Hepatocyte (in vitro differentiated cells): ENCODE measurements at regions not wholly inside any gene's neighbourhood (a gene's known extent, or its start where the extent isn't known, plus 50 kb on each side); places are given as distances from the start of the nearest gene placed in this dataset.

Experiments
- DNase-seq: peaks from one replicate; pipeline ENCODE4 v3.0.0-alpha.2; 2016; ENCODE audit warnings: low spot score
- H2AFZ ChIP-seq: fragments of 200-600 bp; sonication (generic); 2 replicates; pipeline ENCODE4 v1.6.0; 2016; ENCODE audit warnings: antibody characterized with exemption, mild to moderate bottlenecking
- H3K27ac ChIP-seq: fragments of 200-600 bp; sonication (generic); 2 replicates; pipeline ENCODE4 v1.5.1; 2016; ENCODE audit warnings: mild to moderate bottlenecking
- H3K27me3 ChIP-seq: fragments of 200-600 bp; sonication (generic); 2 replicates; pipeline ENCODE4 v1.6.1; 2016
- H3K36me3 ChIP-seq: fragments of 200-600 bp; sonication (generic); replicated peaks from 2 replicates; pipeline ENCODE4 v1.5.1; 2016; ENCODE audit warnings: low read depth; ENCODE audit not compliant: insufficient read depth
- H3K4me1 ChIP-seq: fragments of 200-600 bp; sonication (generic); 2 replicates; pipeline ENCODE4 v1.5.1; 2016; ENCODE audit warnings: mild to moderate bottlenecking, moderate library complexity; ENCODE audit not compliant: insufficient read depth
- H3K4me2 ChIP-seq: fragments of 200-600 bp; sonication (generic); 2 replicates; pipeline ENCODE4 v1.6.0; 2016
- H3K4me3 ChIP-seq: fragments of 200-600 bp; sonication (generic); 2 replicates; pipeline ENCODE4 v1.5.1; 2016; ENCODE audit warnings: mild to moderate bottlenecking
- H3K79me2 ChIP-seq: fragments of 200-600 bp; sonication (generic); 2 replicates; pipeline ENCODE4 v1.6.0; 2017; ENCODE audit warnings: mild to moderate bottlenecking
- H3K9me2 ChIP-seq: fragments of 200-600 bp; sonication (generic); replicated peaks from 2 replicates; pipeline ENCODE4 v1.6.0; 2017; ENCODE audit warnings: mild to moderate bottlenecking; ENCODE audit not compliant: insufficient read depth
- H3K9me3 ChIP-seq: fragments of 200-600 bp; sonication (generic); 2 replicates; pipeline ENCODE4 v1.5.1; 2016; ENCODE audit warnings: low read depth, mild to moderate bottlenecking
- H4K20me1 ChIP-seq: fragments of 200-600 bp; sonication (generic); 2 replicates; pipeline ENCODE4 v1.6.0; 2016; ENCODE audit warnings: mild to moderate bottlenecking; ENCODE audit not compliant: insufficient read depth, poor library complexity, severe bottlenecking
- EZH2 ChIP-seq: fragments of 200-600 bp; sonication (generic); IDR thresholded peaks from 2 replicates; pipeline ENCODE4 v1.6.1; 2016; ENCODE audit warnings: antibody characterized with exemption, mild to moderate bottlenecking, borderline replicate concordance
- EZH2phosphoT487 ChIP-seq: fragments of 200-600 bp; sonication (generic); IDR thresholded peaks from one replicate; pipeline ENCODE4 v1.6.1; 2018; ENCODE audit warnings: antibody characterized with exemption, mild to moderate bottlenecking, low read depth, moderate library complexity; ENCODE audit not compliant: unreplicated experiment, severe bottlenecking
- WGBS: methylation state at CpG from one replicate; pipeline ENCODE4 v1.1.6; 2016; ENCODE audit warnings: low lambda C conversion rate; ENCODE audit errors: missing lambda C conversion rate; 5-methylcytosine and 5-hydroxymethylcytosine counted together
- TF ChIP-seq, protein P1 (sequence below): fragments of 200-600 bp; sonication (generic); IDR thresholded peaks from 2 replicates; pipeline ENCODE4 v1.5.1; 2016; ENCODE audit warnings: antibody characterized with exemption, mild to moderate bottlenecking; ENCODE audit not compliant: poor library complexity

DNA sequence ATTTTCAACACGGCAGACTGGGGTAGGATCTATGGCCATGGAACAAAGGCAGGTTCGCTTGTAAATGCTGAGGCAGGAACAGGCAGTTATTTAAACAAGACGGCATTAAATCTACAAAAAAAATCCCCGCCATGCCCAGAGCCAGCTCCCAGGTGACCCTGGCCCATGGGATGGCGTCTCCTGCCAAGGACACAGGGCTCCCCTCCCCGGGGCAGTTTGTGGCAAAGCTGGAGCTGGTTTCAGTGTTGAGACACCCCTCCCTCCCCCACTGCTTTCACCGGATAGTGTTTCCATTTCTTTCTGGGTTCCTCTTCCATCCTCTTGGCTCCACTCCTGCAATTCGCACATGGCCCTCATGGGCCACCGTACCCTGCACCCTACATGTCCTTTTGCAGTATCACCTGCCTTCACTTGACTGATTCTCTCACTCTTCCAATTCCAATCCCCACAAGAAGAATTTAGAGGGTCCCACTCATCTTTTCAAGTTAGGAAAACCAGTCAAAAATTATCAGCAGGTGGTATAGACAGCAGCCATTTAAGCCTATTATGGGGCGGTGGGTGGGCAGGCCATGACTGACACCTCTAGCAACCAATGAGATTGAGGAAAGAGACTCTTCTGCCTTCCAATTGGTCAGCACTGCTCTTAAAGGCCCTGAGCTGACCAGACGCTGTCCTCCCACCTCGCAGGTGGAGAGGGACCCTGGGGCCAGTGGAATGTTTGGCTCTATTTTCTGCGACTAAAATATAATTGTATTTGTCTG is 52.0 kb downstream of the OLIG1 start:
- 82% methylated on average over 13 of the region's 13 CpGs for WGBS
- Histone ChIP-seq H3K27ac (no peak overlapping the region), H3K27me3 (peaks cover 9% of the 10 kb centered on the region), H3K4me2 (no peak overlapping the region), H3K4me3 (no peak overlapping the region), H2AFZ (no peak overlapping the region), H3K9me3 (no peaks in the 10 kb centered on the region), H3K4me1 (no peaks in the 10 kb centered on the region), H3K79me2 (no peaks in the 10 kb centered on the region), H3K9me2 (no peaks in the 10 kb centered on the region), H4K20me1 (no peaks in the 10 kb centered on the region), H3K36me3 (no peaks in the 10 kb centered on the region)
- no peak for DNase-seq
- TF ChIP-seq EZH2 (no peak), EZH2phosphoT487 (no peak)
- TF ChIP-seq, protein P1, sequence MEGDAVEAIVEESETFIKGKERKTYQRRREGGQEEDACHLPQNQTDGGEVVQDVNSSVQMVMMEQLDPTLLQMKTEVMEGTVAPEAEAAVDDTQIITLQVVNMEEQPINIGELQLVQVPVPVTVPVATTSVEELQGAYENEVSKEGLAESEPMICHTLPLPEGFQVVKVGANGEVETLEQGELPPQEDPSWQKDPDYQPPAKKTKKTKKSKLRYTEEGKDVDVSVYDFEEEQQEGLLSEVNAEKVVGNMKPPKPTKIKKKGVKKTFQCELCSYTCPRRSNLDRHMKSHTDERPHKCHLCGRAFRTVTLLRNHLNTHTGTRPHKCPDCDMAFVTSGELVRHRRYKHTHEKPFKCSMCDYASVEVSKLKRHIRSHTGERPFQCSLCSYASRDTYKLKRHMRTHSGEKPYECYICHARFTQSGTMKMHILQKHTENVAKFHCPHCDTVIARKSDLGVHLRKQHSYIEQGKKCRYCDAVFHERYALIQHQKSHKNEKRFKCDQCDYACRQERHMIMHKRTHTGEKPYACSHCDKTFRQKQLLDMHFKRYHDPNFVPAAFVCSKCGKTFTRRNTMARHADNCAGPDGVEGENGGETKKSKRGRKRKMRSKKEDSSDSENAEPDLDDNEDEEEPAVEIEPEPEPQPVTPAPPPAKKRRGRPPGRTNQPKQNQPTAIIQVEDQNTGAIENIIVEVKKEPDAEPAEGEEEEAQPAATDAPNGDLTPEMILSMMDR = no peak

DNA sequence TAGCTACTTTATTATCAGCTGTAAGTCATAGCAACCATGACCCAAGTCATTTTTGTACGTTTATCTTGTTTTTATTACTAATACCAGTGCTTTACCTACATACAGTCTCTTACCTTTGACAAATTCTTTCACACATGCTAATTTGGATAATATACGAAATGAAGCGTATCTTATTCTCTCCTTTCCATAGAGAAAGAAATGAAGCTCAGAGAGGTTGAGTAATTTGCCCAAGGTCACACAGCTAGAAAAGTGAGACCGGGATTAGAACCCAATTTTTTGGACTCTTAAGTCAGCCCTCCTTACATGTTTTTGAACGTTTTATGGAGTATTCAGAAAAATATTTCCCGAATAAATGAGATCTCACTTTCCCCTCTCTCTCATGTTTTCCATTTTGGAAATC is 52.6 kb downstream of the OLIG1 start:
- Histone ChIP-seq H3K27me3 (peaks cover 9% of the 10 kb centered on the region), H3K79me2 (no peaks in the 10 kb centered on the region), H3K4me2 (no peak overlapping the region), H3K4me3 (no peak overlapping the region), H2AFZ (no peak overlapping the region), H3K9me2 (no peaks in the 10 kb centered on the region), H3K27ac (no peak overlapping the region), H3K36me3 (no peaks in the 10 kb centered on the region), H3K4me1 (no peaks in the 10 kb centered on the region), H3K9me3 (no peaks in the 10 kb centered on the region), H4K20me1 (no peaks in the 10 kb centered on the region)
- WGBS = 93% methylated on average over 6 of the region's 6 CpGs
- TF ChIP-seq EZH2 (no peak), EZH2phosphoT487 (no peak)
- TF ChIP-seq, protein P1 = no peak
- no peak for DNase-seq

DNA sequence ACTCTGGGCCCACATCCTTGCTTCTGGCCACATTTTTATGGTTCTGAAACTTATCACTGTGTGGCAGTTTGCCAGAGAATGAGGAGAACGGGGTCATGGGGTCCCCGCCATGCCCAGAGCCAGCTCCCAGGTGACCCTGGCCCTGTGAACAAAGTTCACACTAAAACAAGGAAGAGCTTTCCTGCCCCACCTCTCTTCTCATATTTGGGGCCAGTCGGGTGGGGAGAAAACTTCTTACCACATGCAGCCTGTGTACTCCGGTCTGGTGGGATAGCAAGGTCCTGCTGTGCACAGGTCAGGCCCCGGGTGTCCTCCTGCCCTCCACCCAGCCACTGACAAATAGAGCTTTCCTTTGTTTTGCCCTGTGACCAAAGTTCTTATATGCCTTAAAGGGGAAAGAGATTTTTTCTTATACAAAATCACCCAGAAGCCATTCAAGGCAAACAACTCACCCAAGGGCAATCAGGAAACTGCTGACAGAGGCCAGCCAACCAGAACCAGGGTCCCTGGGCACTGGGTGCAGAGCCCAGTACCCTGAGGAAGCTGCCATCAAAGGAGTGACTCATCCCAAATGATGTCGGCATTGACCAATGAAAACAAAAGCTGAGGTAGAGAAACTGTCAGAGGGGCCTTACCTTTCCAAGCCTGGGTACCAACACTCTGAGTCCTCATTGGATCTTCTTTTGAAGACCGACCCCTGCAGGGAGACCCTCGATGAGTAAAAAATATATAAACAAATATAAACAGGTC is 53.6 kb downstream of the OLIG1 start:
- no peak for DNase-seq
- no peaks in the 10 kb centered on the region for H3K36me3 ChIP-seq
- WGBS = 74% methylated on average over 8 of the region's 8 CpGs
- H3K9me3 ChIP-seq = no peaks in the 10 kb centered on the region
- no peaks in the 10 kb centered on the region for H3K79me2 ChIP-seq
- H3K4me2 ChIP-seq = no peak overlapping the region
- H2AFZ ChIP-seq = no peak overlapping the region
- no peak for TF ChIP-seq EZH2
- TF ChIP-seq, protein P1 = no peak
- TF ChIP-seq EZH2phosphoT487 = no peak
- no peak overlapping the region for H3K27ac ChIP-seq
- H3K4me3 ChIP-seq = no peak overlapping the region
- no peaks in the 10 kb centered on the region for H4K20me1 ChIP-seq
- H3K4me1 ChIP-seq = no peaks in the 10 kb centered on the region
- no peaks in the 10 kb centered on the region for H3K9me2 ChIP-seq
- peaks cover 20% of the 10 kb centered on the region for H3K27me3 ChIP-seq
